Hematopoietic multipotent progenitor cell treated with erythropoietin and hydrocortisone succinate and interleukin-3 and kit ligand, for 17 days (in vitro differentiated cells): ENCODE measurements at regions not wholly inside any gene's neighbourhood (a gene's known extent, or its start where the extent isn't known, plus 50 kb on each side); places are given as distances from the start of the nearest gene placed in this dataset.
"Not testable (repeated sequence)": the region's sequence is repeated elsewhere in the genome, so short reads cannot be mapped to it uniquely, and the experiment has no call there.

Experiments
- DNase-seq: peaks from one replicate; pipeline ENCODE4 v3.0.0-alpha.2; 2015; ENCODE audit warnings: low spot score

DNA sequence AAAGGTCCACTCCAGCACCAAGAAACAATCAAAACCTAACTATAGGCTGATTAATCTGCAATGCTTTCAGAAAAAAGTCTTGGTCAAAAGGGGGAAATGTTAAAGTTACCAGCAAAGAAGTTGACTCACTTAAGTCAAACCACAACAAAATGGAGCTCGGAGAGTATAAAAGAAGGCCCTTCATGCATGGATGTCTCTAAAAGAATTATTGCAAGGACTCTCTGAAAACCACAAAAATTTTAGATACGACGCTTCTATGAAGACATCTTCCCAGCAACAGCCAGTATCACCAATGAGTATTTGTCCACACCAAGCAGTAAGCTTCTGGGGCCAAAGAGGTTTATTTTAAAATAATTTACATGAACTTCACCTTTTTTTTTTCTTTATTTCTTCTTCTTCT is 1327.4 kb upstream of the CDH18 start:
- not testable (repeated sequence) for DNase-seq

DNA sequence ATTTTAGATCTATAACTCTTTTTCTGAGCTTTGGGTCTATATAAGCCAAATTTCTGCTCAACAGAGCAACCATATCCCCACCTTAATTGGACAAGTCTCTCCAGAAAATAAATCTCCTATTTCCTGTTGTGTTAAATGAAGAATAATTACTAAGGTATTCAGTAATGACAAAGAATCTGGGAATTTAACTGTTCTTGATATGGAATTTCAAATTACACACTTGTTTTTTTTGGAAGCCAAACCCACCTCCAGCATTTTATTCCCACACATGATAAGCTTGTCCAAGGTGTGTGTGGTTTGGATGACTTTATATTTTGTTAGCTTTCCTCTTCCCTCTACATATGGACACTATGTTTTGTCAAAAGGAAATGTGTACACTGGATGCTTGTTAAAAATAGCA is 1313.2 kb upstream of the CDH18 start:
- DNase-seq, result not testable (repeated sequence)

DNA sequence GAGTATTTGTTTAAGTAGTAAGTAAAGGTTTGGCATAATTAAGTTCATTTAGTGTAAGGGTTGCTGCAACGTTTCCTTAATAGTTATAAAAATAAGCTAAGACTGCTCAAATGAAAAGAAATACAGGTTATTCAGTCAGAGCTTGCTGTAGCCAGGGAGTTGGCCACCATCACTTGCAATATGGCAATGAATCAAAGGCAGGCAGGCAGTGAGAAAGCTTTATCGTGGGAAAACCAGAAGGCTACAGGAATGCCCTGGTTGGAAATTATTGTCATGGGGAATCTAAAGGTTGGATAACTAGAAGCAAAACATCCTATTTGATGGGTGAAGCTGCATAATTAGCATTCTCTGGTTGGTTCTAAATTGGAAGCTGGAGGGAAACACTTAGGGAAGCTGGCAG is 1286.4 kb upstream of the CDH18 start:
- not testable (repeated sequence) for DNase-seq

DNA sequence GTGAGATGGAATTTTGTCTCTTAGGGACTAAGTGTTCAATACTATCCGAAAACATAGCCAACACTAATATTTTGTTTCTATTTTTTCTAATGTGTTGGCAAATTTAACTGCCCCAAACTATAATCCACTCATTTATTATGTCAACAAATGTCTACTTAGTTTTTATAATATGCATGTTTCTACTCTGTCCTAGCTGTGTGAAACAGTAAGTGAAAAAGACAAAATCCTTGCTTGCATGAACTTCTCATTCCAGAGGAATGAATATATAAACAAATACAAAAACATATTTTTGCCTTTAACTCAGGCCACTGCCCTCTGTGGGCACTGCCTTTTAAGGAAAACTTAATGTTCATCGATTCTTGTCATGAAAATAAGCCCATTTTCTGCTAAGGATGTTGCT is 1275.4 kb upstream of the CDH18 start:
- no peak for DNase-seq

DNA sequence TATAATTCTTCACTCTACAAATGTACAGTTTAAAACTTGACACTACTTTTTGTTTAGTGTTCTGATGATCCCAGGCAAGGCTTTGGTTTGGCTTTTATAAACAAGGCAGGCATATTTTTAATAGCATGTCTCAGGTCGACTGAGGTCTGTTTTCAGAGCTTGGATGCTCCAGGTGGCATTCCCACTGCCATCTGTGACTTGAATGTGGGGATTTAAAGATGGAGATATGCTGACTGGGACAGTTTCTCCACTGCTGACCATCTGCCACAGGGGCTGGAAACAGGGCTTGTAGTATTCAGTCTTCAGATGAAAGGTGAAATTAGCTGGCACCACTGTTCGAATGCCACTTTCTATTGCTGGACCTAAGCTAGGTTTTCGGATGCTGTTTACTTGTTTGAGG is 1266.2 kb upstream of the CDH18 start:
- no peak for DNase-seq

DNA sequence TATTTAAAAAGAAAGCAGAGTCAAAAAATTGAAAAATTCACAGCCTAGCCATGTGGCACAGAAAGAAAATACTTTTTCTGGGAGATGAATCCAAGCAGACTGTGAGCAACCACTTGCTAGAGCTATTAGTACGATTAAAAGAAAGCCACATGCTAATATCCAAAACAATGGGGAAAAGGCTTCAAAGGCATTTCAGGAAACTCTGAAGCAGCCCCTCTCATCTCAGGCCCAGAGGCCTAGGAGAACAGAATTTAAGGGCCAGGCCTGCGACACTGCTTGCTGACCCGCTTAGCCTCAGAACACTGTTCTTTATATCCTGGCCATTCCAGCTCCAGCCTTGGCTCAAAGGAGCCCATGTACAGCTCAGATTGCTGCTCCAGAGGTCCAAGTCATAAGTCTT is 1257.0 kb upstream of the CDH18 start:
- DNase-seq, result no peak

DNA sequence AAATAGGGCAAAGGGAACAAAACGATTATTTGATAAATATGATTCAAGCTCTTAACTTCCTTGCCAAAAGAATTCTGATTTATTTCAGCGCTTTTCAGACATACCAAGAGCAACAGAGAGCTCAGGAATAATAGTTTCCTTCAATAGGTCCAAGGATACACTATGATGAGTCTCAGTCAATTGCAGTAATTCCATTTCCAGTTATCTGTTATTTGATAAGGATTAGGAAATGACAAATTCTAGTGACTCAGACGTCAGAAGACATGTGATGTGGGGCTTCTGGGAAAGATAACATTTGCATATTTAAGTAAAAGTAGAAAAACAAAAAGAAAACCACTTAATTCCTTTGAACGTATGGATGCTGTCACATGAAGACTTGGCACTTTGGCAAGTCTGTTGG is 1250.8 kb upstream of the CDH18 start:
- no peak for DNase-seq

DNA sequence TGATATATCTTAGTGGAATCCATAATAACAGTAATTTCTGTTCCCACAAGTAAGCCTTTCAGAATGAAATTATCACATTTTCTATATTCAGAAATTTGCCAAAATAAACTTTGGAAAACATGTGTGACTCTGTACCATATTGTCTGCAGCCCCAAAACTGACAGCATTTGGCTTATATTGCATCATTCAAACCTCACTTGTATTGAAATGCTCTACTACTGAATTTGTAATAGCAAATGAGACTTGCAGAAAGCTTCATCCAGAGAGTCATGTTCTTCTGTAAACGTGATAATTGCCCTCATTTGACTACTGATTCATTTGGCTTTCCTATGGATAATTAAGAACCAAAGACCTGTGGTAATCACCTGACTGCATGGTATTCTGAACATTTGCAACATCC is 1249.5 kb upstream of the CDH18 start:
- DNase-seq, result no peak

DNA sequence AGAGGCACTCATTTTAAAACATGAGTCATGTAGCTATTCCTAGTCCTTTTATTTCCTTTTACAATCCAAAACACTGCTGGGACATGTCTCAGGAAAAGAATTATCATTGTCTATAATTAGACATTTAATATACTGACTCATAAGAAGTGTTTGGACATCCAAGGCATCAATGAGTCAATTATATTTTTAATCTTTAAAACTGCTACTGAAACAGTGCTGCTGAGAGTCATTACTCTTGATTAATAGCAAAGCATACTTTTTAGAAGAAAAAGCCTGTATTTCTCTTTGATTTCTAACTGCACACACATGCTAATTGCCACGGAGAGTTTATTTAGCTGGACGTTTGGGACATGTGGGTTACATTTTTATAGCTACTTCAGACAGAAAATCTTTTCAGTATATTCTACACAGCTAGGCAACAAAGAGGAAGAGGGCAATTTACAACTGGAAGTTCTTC is 1249.0 kb upstream of the CDH18 start:
- no peak for DNase-seq

DNA sequence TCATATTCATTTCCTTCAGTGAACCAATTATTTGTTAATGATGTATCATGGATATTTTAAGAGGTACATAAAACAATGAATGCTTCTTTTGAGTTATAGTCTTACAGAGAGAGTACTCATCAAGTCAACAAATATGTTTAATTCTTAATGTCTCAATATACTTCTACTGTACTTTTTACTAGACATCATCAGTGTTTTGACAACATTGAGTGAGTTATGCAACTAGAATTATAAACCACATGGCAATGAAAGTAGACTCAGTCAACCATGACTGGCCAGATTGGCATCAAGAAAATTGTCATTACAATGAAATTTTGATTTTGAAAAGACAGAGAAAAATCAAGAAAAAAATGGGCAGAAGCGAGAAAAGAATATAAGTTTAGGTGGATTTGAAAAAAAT is 1248.1 kb upstream of the CDH18 start:
- no peak for DNase-seq

DNA sequence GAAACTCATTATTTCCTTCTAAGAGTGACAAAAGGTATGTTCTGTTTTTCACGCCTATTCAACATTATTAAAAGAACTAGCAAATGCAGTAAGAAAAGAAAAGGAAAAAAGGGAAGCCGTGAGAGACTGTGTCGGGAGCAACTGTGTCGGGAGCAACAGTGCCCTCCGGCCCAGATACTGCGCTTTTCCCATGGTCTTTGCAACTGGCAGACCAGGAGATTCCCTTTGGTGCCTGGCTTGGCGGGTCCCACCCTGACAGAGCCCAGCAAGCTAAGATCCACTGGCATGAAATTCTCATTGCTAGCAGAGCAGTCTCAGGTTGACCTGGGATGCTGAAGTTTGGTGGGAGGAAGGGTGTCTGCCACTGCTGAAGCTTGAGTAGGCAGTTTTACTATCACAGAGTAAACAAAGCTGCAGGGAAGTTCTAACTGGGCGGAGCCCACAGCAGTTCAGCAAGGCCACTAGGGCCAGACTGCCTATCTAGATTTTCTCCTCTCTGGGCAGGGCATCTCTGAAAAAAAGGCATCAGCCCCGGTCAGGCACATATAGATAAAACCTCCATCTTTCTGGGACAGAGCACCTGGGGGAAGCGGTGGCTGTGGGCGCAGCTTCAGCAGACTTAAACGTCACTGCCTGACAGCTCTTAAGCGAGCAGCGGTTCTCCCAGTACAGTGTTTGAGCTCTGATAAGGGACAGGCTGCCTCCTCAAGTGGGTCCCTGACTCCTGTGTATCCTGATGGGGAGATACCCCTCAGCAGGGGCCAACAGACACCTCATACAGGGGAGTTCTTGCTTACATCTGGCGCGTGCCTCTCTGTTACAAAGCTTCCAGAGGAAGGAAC is 1237.4 kb upstream of the CDH18 start:
- no peak for DNase-seq

DNA sequence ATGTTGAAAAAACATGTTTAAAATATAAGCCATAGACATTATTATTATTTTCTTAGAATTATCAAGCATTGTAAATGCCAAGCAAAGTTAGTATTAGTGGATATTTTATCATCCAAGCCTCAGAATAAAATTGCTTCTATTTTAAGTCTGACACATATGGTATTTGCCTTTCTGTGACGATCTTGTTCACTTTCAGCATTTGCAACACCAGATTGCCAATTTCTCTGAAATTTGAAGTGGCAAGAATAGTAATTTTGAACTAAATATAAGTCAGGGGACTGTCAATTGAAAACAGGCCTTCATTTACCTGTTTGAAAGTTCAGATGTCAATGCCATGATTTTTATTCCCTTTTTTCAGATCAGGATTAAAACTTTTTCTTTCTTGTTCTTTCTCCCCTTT is 1233.6 kb upstream of the CDH18 start:
- no peak for DNase-seq

DNA sequence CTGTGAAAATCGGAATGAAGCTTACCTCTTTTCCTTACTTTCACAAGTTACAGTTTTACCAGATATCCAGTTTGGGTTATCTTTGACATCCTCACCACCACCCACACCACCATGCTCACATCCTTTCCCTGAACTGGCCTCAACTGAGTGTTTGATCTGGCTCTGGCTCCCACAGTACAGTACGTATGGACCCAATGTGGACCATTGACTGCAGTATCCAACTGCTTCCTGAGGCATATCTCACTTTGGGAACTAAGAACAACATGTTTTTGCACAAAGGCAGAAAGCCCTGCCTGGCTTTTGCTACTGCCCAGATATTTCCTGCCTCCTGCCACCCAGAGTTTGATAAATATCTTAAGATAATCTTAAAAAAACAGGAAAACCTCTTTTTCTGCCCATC is 1232.0 kb upstream of the CDH18 start:
- no peak for DNase-seq

DNA sequence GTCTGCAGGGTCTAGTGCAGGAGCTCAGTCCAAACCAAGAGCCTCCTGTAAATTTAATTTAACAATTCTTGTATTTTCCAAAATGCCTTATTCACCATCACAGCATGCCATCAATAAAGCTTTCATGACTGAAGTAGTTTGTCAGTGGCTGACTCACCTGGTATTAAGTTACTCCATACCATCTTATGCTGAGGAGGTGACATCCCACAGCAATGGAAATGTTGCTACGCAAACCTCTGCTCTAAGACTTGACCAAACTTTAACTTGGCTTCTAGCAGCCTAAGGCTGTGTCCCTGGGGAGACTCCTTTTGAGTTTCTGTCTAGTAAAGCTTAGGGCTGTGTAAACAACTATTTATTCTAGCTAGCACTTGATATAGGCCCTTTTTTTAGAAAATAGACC is 1231.3 kb upstream of the CDH18 start:
- DNase-seq, result no peak

DNA sequence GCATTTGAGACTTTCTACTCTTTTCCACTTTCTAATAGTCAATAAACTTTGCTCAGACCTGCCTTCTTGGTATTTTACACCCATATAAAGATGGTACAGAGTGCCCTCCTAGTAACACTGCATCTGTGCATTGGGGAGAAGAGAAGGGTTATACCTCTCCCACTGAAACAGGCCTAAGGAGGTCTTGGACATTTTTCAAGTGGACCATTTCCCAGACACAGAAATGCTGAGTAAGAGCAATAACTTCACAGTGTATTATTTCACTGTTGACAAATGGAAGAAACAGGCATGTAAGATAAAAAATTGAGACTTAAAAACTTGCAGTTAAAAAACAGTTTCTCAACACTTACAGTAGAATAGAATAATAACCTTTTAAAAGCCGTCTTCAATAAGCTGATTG is 1224.0 kb upstream of the CDH18 start:
- DNase-seq, result no peak

DNA sequence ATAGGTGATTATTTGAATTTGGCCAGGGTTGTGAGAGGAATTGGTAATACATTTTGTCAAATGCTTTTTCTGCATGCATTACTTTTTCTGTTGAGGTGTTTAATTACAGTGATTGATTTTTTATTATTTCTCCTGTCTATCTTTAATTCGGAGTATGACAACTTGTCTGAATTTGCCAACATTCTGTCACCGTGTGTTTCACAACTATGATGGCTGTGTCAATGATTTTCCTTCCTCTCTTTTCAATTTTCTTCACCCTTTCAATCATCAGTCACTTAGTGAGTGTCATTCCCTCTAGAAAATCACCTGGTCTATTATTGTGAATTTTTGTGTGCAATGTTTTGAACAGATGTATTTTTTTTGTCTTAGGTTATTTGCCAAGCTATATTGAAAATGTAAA is 1221.4 kb upstream of the CDH18 start:
- no peak for DNase-seq

DNA sequence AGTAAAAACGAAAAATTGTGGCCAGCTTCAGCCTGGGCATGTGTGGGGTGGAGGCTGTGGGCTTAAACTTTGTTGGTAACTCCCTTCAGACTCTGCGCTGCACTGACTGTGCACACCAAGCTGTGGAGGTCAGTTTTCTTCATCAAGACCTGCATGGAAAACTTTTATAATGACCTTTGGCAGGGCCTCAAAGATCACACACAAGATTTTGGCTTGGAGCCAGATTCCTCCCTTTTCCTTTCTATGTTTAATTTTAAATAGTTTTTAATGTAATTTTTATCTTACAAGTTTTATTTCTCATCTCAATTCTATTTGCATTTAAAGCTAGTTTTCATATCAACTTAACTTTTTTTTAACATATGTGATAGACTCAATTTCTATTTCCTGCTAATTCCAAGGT is 1211.1 kb upstream of the CDH18 start:
- DNase-seq, result no peak

DNA sequence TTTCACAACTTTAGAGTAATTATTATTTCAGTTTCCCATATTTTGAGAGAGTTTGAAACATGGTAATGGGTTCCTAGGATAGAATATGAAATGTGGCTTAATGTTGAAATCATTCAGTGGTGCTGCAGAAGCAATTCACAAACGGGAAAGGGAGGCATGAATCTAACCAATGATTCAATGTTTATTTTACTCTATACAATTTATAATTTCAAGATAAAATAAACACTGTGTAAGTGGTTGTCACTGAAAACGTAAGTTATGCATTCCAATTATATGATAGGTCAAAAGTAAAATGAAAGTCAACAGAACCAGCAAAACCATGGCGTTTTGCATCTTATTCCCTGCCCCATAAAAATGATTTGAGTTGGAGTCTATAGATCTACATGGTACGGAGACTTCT is 1207.1 kb upstream of the CDH18 start:
- DNase-seq, result no peak

DNA sequence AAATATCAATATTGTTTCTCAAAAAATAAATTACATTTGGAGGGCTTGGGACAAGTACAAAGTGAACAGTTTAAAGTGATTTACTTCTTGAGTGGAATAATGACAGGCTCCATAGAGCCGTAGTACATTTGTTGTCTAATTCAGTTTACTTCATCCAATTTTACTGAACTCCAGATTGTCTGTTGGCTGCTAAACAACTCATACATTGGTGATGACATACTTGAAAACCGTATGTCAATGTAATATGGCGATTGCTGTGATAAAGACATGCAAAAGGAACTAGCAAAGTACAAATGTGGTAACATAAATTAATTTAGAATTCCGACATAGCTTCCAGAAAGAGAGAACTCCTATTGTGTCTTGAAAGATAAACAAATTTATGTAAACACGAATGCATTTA is 1197.5 kb upstream of the CDH18 start:
- DNase-seq, result no peak

DNA sequence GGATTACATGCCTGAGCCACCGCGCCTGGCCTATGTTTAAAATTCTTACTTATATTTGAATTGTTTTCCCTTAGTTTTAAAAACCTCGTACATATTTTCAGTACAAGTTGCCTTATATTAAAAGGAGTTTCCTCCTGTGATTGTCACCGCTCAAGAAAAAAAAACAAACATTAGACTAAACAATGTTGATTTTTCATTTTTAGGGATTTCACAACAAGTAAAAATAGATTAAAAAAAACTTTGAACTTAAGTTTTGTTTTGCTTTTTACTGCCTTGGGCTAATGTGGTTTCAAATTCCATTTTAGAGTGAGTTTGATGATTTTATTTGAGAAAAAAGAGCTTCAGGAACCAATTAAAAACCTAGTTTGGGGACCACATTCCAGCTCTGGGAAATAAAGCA is 1196.6 kb upstream of the CDH18 start:
- DNase-seq, result no peak

DNA sequence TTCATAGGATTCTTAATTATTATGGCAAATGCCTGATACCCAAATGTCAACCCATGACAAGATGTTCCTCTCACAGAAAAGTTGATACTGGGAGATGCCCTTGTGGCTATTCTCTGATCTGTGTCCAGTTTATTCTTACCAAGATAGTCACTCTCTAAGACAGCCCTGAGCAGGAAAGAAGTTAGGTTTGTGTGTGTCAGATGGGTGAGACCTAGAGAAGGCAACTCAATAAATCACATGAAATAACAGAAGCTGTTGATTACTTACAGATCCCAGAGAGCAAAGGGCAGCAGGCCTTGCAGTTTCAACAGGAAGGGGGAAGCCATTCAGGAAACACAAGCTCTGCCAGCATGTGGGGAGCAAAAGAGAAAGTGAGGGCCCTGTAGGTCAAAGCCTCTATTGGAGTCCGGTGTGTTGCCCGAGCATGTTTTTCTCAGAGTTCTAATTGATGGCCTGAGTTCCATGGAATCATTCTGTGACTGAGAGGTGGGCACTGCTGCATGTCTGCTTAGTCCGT is 1193.7 kb upstream of the CDH18 start:
- no peak for DNase-seq

DNA sequence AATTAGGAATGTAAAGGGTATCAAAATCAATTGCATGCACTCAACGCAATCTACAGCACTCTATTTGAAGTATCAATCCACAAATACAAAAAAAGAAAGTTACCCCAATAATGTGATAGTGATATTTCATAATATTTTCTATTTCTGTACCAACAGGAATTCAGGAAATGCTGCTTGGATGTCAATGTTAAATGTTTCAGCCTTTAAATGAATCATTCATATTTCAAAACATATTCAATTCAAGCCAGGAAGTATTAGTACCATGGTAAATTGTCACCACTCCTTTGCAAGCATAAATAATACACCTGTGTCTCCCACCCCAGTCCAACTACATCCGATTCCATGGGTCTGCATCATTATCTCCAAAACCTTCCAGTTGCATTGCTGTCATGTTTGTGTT is 1185.5 kb upstream of the CDH18 start:
- DNase-seq, result no peak

DNA sequence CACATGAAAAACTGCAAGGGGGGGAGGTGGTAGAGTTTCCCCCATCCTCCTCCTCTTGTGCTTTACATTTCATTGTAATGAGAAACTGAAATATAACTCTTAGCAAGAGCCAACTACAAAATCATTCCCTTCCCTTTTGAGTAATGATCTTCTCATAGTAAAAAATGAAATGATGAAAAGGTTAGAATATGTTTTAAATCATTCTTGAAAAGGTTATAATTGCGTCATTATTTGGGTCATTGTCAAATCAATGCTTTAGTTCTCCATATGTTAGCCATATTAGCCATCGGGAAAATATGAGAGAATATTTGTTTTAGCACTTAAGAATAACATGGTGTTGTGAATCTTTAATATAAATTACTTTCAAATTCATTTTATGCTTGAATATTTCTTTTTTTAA is 1185.0 kb upstream of the CDH18 start:
- DNase-seq, result no peak

DNA sequence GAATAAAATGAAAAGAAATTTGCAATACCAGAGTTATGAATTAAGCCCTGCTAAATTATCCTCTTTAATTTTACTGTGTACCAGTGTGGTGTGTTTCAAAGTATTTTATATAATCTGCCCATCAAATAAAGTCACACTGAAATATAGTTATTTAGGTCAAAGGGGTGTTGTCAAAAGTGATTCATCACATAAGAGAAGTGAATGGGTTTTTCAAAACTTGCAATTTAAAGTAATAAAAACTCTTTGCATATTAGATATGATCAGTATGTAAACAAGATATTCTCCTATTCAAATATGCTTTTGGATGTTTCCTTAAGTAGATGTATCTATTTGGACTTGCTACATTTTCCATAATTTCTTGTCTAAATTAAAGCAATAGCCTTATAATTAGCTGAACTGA is 1183.0 kb upstream of the CDH18 start:
- no peak for DNase-seq
